ENCODE measurements at regions not wholly inside any gene's neighbourhood (a gene's known extent, or its start where the extent isn't known, plus 50 kb on each side); places are given as distances from the start of the nearest gene placed in this dataset.
A peak's percentile ranks its signal among the peaks of the same experiment; 100 is the strongest.

GRCh38 chr2:8170552-8171327 lies 511.1 kb upstream of the ID2 start:
- H3K27ac ChIP-seq, result no peak overlapping the region
- H3K4me2 ChIP-seq, result no peak overlapping the region

GRCh38 chr2:8171608-8172007 lies 510.2 kb upstream of the ID2 start:
- Mint-ChIP-seq H3K27ac (no peak overlapping the region), H3K36me3 (no peaks in the 10 kb centered on the region), H3K9me3 (peaks cover 5% of the 10 kb centered on the region), H3K4me3 (no peak overlapping the region), H3K27me3 (ENCODE audit: insufficient read depth, low read depth) (peaks cover 2% of the 10 kb centered on the region), H3K4me1 (peaks cover 21% of the 10 kb centered on the region)
- H3K27ac ChIP-seq, result no peak overlapping the region
- H3F3A ChIP-seq (ENCODE audit: low read depth), result no peaks in the 10 kb centered on the region
- no peaks in the 10 kb centered on the region for H3K79me2 ChIP-seq (ENCODE audit: low read depth)
- no peaks in the 10 kb centered on the region for H3K4me1 ChIP-seq
- H3K36me3 ChIP-seq, result no peaks in the 10 kb centered on the region
- TF ChIP-seq, protein P1, sequence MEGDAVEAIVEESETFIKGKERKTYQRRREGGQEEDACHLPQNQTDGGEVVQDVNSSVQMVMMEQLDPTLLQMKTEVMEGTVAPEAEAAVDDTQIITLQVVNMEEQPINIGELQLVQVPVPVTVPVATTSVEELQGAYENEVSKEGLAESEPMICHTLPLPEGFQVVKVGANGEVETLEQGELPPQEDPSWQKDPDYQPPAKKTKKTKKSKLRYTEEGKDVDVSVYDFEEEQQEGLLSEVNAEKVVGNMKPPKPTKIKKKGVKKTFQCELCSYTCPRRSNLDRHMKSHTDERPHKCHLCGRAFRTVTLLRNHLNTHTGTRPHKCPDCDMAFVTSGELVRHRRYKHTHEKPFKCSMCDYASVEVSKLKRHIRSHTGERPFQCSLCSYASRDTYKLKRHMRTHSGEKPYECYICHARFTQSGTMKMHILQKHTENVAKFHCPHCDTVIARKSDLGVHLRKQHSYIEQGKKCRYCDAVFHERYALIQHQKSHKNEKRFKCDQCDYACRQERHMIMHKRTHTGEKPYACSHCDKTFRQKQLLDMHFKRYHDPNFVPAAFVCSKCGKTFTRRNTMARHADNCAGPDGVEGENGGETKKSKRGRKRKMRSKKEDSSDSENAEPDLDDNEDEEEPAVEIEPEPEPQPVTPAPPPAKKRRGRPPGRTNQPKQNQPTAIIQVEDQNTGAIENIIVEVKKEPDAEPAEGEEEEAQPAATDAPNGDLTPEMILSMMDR (IDR thresholded peaks at IDR 0.05), result no peak
- TF ChIP-seq EZH2 (IDR thresholded peaks at IDR 0.05) (no peak), EZH2phosphoT487 (IDR thresholded peaks at IDR 0.05) (no peak)
- H2AFZ ChIP-seq (replicated peaks), result no peak overlapping the region
- no peak overlapping the region for H3K4me2 ChIP-seq
- H3K27me3 ChIP-seq, result no peaks in the 10 kb centered on the region
- DNase-seq (ENCODE audit: low spot score), result no peak
- H4K20me1 ChIP-seq (ENCODE audit: low read depth), result no peaks in the 10 kb centered on the region
- no peaks in the 10 kb centered on the region for H3K9me3 ChIP-seq (ENCODE audit: low read depth)
- H3K4me3 ChIP-seq, result no peak overlapping the region
- no peak overlapping the region for H3K9ac ChIP-seq

More at GRCh38 chr2:8170552-8171327, 511.1 kb upstream of the ID2 start:
- no peaks in the 10 kb centered on the region for H3K9me3 ChIP-seq (ENCODE audit: low read depth)
- no peaks in the 10 kb centered on the region for H4K20me1 ChIP-seq (ENCODE audit: low read depth)
- no peak overlapping the region for H3K27ac Mint-ChIP-seq
- no peaks in the 10 kb centered on the region for H3F3A ChIP-seq (ENCODE audit: low read depth)
- H3K9me3 Mint-ChIP-seq, result peaks cover 5% of the 10 kb centered on the region
- H3K36me3 Mint-ChIP-seq, result no peaks in the 10 kb centered on the region
- H3K27me3 Mint-ChIP-seq (ENCODE audit: insufficient read depth, low read depth), result peaks cover 2% of the 10 kb centered on the region
- H3K9ac ChIP-seq, result no peak overlapping the region
- H3K36me3 ChIP-seq, result no peaks in the 10 kb centered on the region
- no peaks in the 10 kb centered on the region for H3K4me1 ChIP-seq
- H2AFZ ChIP-seq (replicated peaks), result no peak overlapping the region
- H3K27me3 ChIP-seq, result no peaks in the 10 kb centered on the region
- no peak overlapping the region for H3K4me3 ChIP-seq
- H3K4me3 Mint-ChIP-seq, result no peak overlapping the region
- peaks cover 21% of the 10 kb centered on the region for H3K4me1 Mint-ChIP-seq
- TF ChIP-seq, protein P1 (IDR thresholded peaks at IDR 0.05), result no peak
- no peak for TF ChIP-seq EZH2phosphoT487 (IDR thresholded peaks at IDR 0.05)
- no peak for TF ChIP-seq EZH2 (IDR thresholded peaks at IDR 0.05)
- DNase-seq (ENCODE audit: low spot score), result no peak
- H3K79me2 ChIP-seq (ENCODE audit: low read depth), result no peaks in the 10 kb centered on the region

GRCh38 chr2:8172661-8173060 lies 509.2 kb upstream of the ID2 start:
- H3K4me3 ChIP-seq, result no peak overlapping the region
- Mint-ChIP-seq H3K27me3 (ENCODE audit: insufficient read depth, low read depth) (peaks cover 4% of the 10 kb centered on the region), H3K27ac (peak overlapping the region; percentile 64), H3K9me3 (peaks cover 5% of the 10 kb centered on the region), H3K36me3 (no peaks in the 10 kb centered on the region), H3K4me3 (no peak overlapping the region), H3K4me1 (peaks cover 21% of the 10 kb centered on the region)
- TF ChIP-seq EZH2phosphoT487 (IDR thresholded peaks at IDR 0.05) (no peak), EZH2 (IDR thresholded peaks at IDR 0.05) (no peak)
- TF ChIP-seq, protein P1 (IDR thresholded peaks at IDR 0.05), result no peak
- no peak overlapping the region for H3K4me2 ChIP-seq
- no peak overlapping the region for H2AFZ ChIP-seq (replicated peaks)
- H3K27me3 ChIP-seq, result no peaks in the 10 kb centered on the region
- H3K4me1 ChIP-seq, result no peaks in the 10 kb centered on the region
- no peak overlapping the region for H3K27ac ChIP-seq
- no peaks in the 10 kb centered on the region for H3F3A ChIP-seq (ENCODE audit: low read depth)
- H4K20me1 ChIP-seq (ENCODE audit: low read depth), result no peaks in the 10 kb centered on the region
- H3K9me3 ChIP-seq (ENCODE audit: low read depth), result no peaks in the 10 kb centered on the region
- no peak overlapping the region for H3K9ac ChIP-seq
- no peak for DNase-seq (ENCODE audit: low spot score)
- H3K79me2 ChIP-seq (ENCODE audit: low read depth), result no peaks in the 10 kb centered on the region
- no peaks in the 10 kb centered on the region for H3K36me3 ChIP-seq
